Testis (tissue), 2 donors: ENCODE measurements at regions not wholly inside any gene's neighbourhood (a gene's known extent, or its start where the extent isn't known, plus 50 kb on each side); places are given as distances from the start of the nearest gene placed in this dataset.

Experiments
- CTCF ChIP-seq, 3 experiments: fragments of 450-650 bp in 2 of 3; fragments of 200-600 bp in 1 of 3; sonication (generic) in 1 of 3; IDR thresholded peaks; one replicate each; pipeline ENCODE4 v1.5.1; 2016 to 2019; ENCODE audit warnings: antibody characterized with exemption in 3 of 3, mild to moderate bottlenecking in 2 of 3, moderate library complexity in 1 of 3
- POLR2A ChIP-seq: fragments of 450-650 bp; IDR thresholded peaks from one replicate; pipeline ENCODE4 v1.6.1; 2017; ENCODE audit warnings: antibody characterized with exemption, mild to moderate bottlenecking, moderate library complexity

GRCh38 chr20:60132162-60132826 lies 174.1 kb downstream of the CDH26 start:
- TF ChIP-seq POLR2A (no peak), CTCF (IDR thresholded peaks at IDR 0.05) (no peak)
